A549 (cell line): ENCODE measurements at regions not wholly inside any gene's neighbourhood (a gene's known extent, or its start where the extent isn't known, plus 50 kb on each side); places are given as distances from the start of the nearest gene placed in this dataset.

Experiments used
- ATAC-seq, 2 experiments: fragments of 200-7000 bp in 1 of 2; fragments of >200 bp in 1 of 2; cut with Nextera tagmentation in 1 of 2; cut with Tn5 transposase in 1 of 2; 3 replicates each; pipeline versions ENCODE4 v1.8.0 to v1.9.1; 2018 to 2020; ENCODE audit warnings: mild to moderate bottlenecking in 1 of 2, moderate library complexity in 1 of 2
- CTCF ChIA-PET: fragments of 300-600 bp; sonication (Branson Sonifier 250); formaldehyde crosslinking; extraction: SDS; loops from one replicate; lab custom pipeline; 2021; ENCODE audit warnings: antibody characterized with exemption, inconsistent platforms; lab: Yijun Ruan, JAX
- POLR2A ChIA-PET: fragments of 350-600 bp; formaldehyde crosslinking; extraction: SDS; loops from one replicate; lab custom pipeline; 2021; ENCODE audit warnings: antibody characterized with exemption, inconsistent platforms; lab: Yijun Ruan, JAX
- DNase-seq, 2 experiments: peaks; one replicate each; pipeline versions ENCODE4 v3.0.0 to v3.0.0-alpha.2; 2011 to 2016; ENCODE audit warnings: low read depth in 1 of 2, low spot score in 1 of 2
- FAIRE-seq: peaks from 2 replicates; lab custom pipeline; 2011; peaks lifted over from hg19 to GRCh38; lab: Jason Lieb, UNC
- H3K27ac ChIP-seq, 2 experiments: fragments of >200 bp; sonication (Bioruptor Twin); formaldehyde crosslinking; 3 replicates each; pipeline ENCODE4 v1.5.1; 2016 to 2017
- H3K4me1 ChIP-seq: fragments of >200 bp; sonication (Bioruptor Twin); formaldehyde crosslinking; 3 replicates; pipeline ENCODE4 v1.6.1; 2016
- H3K4me2 ChIP-seq: fragments of >200 bp; sonication (Bioruptor Twin); formaldehyde crosslinking; 3 replicates; pipeline ENCODE4 v1.6.1; 2016
- H3K4me3 ChIP-seq: fragments of >200 bp; sonication (Bioruptor Twin); formaldehyde crosslinking; 3 replicates; pipeline ENCODE4 v1.5.1; 2016
- H3K9me3 ChIP-seq: fragments of >200 bp; sonication (Bioruptor Twin); formaldehyde crosslinking; 3 replicates; pipeline ENCODE4 v1.6.1; 2016
- CEBPB ChIP-seq, 2 experiments: fragments of >200 bp in 1 of 2; sonication (Bioruptor Twin) in 1 of 2; formaldehyde crosslinking in 1 of 2; IDR thresholded peaks; 2 replicates each; pipeline ENCODE4 v1.6.1; 2012 to 2016
- CTCF ChIP-seq: fragments of >200 bp; sonication (Bioruptor Twin); formaldehyde crosslinking; IDR thresholded peaks from 3 replicates; pipeline ENCODE4 v1.5.1; 2016
- E2F6 ChIP-seq: IDR thresholded peaks from 2 replicates; pipeline ENCODE4 v1.6.1; 2012; ENCODE audit warnings: low read depth, borderline replicate concordance
- EHF ChIP-seq: fragments of 250-450 bp; sonication (Bioruptor Pico); IDR thresholded peaks from 2 replicates; pipeline ENCODE4 v1.5.0; 2020; ENCODE audit warnings: mild to moderate bottlenecking
- EHMT2 ChIP-seq: fragments of 200-600 bp; sonication (generic); IDR thresholded peaks from 2 replicates; pipeline ENCODE4 v1.6.1; 2016; ENCODE audit warnings: antibody characterized with exemption, low read depth, mild to moderate bottlenecking, moderate library complexity
- ELK1 ChIP-seq: fragments of 150-350 bp; IDR thresholded peaks from 2 replicates; pipeline ENCODE4 v1.6.1; 2014; ENCODE audit warnings: low read depth, mild to moderate bottlenecking, low read length
- EP300 ChIP-seq, 2 experiments: fragments of >200 bp; sonication (Bioruptor Twin); formaldehyde crosslinking; IDR thresholded peaks; 2 replicates in 1 of 2; 3 replicates in 1 of 2; pipeline ENCODE4 v1.6.1; 2016 to 2017
- ESRRA ChIP-seq: fragments of 150-350 bp; IDR thresholded peaks from 2 replicates; pipeline ENCODE4 v1.6.1; 2014; ENCODE audit warnings: mild to moderate bottlenecking, low read length, borderline replicate concordance
- GATA3 ChIP-seq: IDR thresholded peaks from 2 replicates; pipeline ENCODE4 v1.6.1; 2012; ENCODE audit warnings: borderline replicate concordance
- HDAC2 ChIP-seq: fragments of 200-600 bp; sonication (generic); IDR thresholded peaks from 2 replicates; pipeline ENCODE4 v1.6.1; 2016
- HES2 ChIP-seq: fragments of >200 bp; sonication (Bioruptor Twin); formaldehyde crosslinking; IDR thresholded peaks from 2 replicates; pipeline ENCODE4 v1.6.1; 2016
- HOXB13 ChIP-seq: fragments of 250-450 bp; sonication (Bioruptor Pico); IDR thresholded peaks from 2 replicates; pipeline ENCODE4 v1.5.0; 2020; ENCODE audit warnings: low read depth, mild to moderate bottlenecking, moderate library complexity
- KDM5A ChIP-seq: fragments of 200-600 bp; sonication (generic); IDR thresholded peaks from 2 replicates; pipeline ENCODE4 v1.6.1; 2016; ENCODE audit warnings: antibody characterized with exemption, mild to moderate bottlenecking
- MAFK ChIP-seq: fragments of 450-650 bp; IDR thresholded peaks from 2 replicates; pipeline ENCODE4 v1.6.1; 2014; ENCODE audit not compliant: partially characterized antibody
- MAX ChIP-seq: IDR thresholded peaks from 2 replicates; pipeline ENCODE4 v1.6.1; 2012
- NFE2L2 ChIP-seq: fragments of 150-350 bp; conservative IDR thresholded peaks from 2 replicates; pipeline ENCODE4 v1.6.1; 2014; ENCODE audit warnings: low read length
- NR3C1 ChIP-seq: fragments of >200 bp; sonication (Bioruptor Twin); formaldehyde crosslinking; IDR thresholded peaks from 3 replicates; pipeline ENCODE4 v1.6.1; 2017
- POLR2AphosphoS2 ChIP-seq: conservative IDR thresholded peaks from 2 replicates; pipeline ENCODE4 v1.6.1; 2012; ENCODE audit warnings: low read length, improper control_type of control experiment, inconsistent platforms
- RARB ChIP-seq: fragments of 250-450 bp; sonication (Bioruptor Pico); IDR thresholded peaks from 2 replicates; pipeline ENCODE4 v1.8.0; 2021; ENCODE audit warnings: mild to moderate bottlenecking, moderate library complexity
- RFX5 ChIP-seq: fragments of 450-650 bp; IDR thresholded peaks from 2 replicates; pipeline ENCODE4 v1.7.1; 2014; ENCODE audit warnings: antibody characterized with exemption, mild to moderate bottlenecking, moderate library complexity
- TFCP2L1 ChIP-seq: fragments of 250-450 bp; sonication (Bioruptor Pico); IDR thresholded peaks from 2 replicates; pipeline ENCODE4 v1.5.0; 2021; ENCODE audit warnings: mild to moderate bottlenecking
- ZC3H11A ChIP-seq: fragments of 450-650 bp; IDR thresholded peaks from 2 replicates; pipeline ENCODE4 v1.6.1; 2014; ENCODE audit warnings: antibody characterized with exemption, mild to moderate bottlenecking
- ZNF302 ChIP-seq: fragments of 250-450 bp; sonication (Bioruptor Pico); IDR thresholded peaks from 2 replicates; pipeline ENCODE4 v1.9.0; 2021; ENCODE audit warnings: inconsistent platforms, mild to moderate bottlenecking, moderate library complexity
- WGBS: methylation state at CpG from one replicate; pipeline ENCODE4 v1.1.6; 2017; ENCODE audit errors: missing lambda C conversion rate; 5-methylcytosine and 5-hydroxymethylcytosine counted together

- no peak for TF ChIP-seq ZNF302
- no peak for TF ChIP-seq KDM5A
- TF ChIP-seq EP300 (IDR thresholded peaks at IDR 0.05) = no peak
- TF ChIP-seq POLR2AphosphoS2 = no peak
- no peak for TF ChIP-seq RARB (CRISPR knock-in tag)
- no peak for TF ChIP-seq CTCF
- FAIRE-seq (no peak), DNase-seq (no peak), ATAC-seq (no peak)
- no peak overlapping the region for H3K4me3 ChIP-seq
- 69% methylated on average over 2 of the region's 2 CpGs for WGBS
- H3K4me2 ChIP-seq = no peak overlapping the region
- H3K27ac ChIP-seq = peak overlapping the region in 1 of 2 experiments; percentile 33; a peak in 1 of 6 replicates
- ChIA-PET CTCF (no interaction called here), POLR2A (no interaction called here)
- peaks cover 5% of the 10 kb centered on the region; the same call in 2 of the 3 replicates for H3K4me1 ChIP-seq
- H3K9me3 ChIP-seq = no peaks in the 10 kb centered on the region
These were observed 440.0 kb downstream of the TUSC7 start for GRCh38 chr3:117149584-117149983.

- WGBS = 21% methylated on average over 3 of the region's 3 CpGs
- ATAC-seq (no peak), FAIRE-seq (no peak), DNase-seq (peak in 1 of 2 experiments; percentile 14)
- TF ChIP-seq HDAC2 (no peak), NR3C1 (no peak), HES2 (no peak), MAFK (no peak), CEBPB (IDR thresholded peaks at IDR 0.05) (peak in 1 of 2 experiments; percentile 53; a peak in 3 of 4 replicates)
- Histone ChIP-seq H3K27ac (no peak overlapping the region; a peak in 1 of 6 replicates), H3K9me3 (no peaks in the 10 kb centered on the region), H3K4me3 (no peak overlapping the region), H3K4me2 (peak overlapping the region; percentile 31; the same call in 2 of the 3 replicates), H3K4me1 (peaks cover 5% of the 10 kb centered on the region; the same call in 2 of the 3 replicates)
- ChIA-PET POLR2A (no interaction called here), CTCF (no interaction called here)
These were observed 441.0 kb downstream of the TUSC7 start for GRCh38 chr3:117150628-117151027.

GRCh38 chr3:117160176-117160575, 450.6 kb downstream of the TUSC7 start:
- no peak overlapping the region for H3K4me3 ChIP-seq
- FAIRE-seq (no peak), DNase-seq (no peak), ATAC-seq (no peak)
- no peaks in the 10 kb centered on the region for H3K4me1 ChIP-seq
- WGBS = 46% methylated on average over 3 of the region's 3 CpGs
- no peak overlapping the region for H3K27ac ChIP-seq
- TF ChIP-seq RFX5 = no peak
- no peak for TF ChIP-seq MAX
- TF ChIP-seq ELK1 = no peak
- no peak for TF ChIP-seq HOXB13 (CRISPR knock-in tag)
- no peak for TF ChIP-seq EHF (CRISPR knock-in tag)
- no peak for TF ChIP-seq TFCP2L1 (CRISPR knock-in tag)
- no peak for TF ChIP-seq EP300 (IDR thresholded peaks at IDR 0.05)
- TF ChIP-seq EHMT2 = no peak
- TF ChIP-seq ZC3H11A = no peak
- TF ChIP-seq NFE2L2 = no peak
- no peak for TF ChIP-seq E2F6
- no peak for TF ChIP-seq HDAC2
- no peak for TF ChIP-seq GATA3
- TF ChIP-seq ESRRA = no peak
- ChIA-PET CTCF (no interaction called here), POLR2A (no interaction called here)
- no peaks in the 10 kb centered on the region for H3K9me3 ChIP-seq
- no peak overlapping the region for H3K4me2 ChIP-seq
